GM08714 (cell line): ENCODE measurements at regions not wholly inside any gene's neighbourhood (a gene's known extent, or its start where the extent isn't known, plus 50 kb on each side); places are given as distances from the start of the nearest gene placed in this dataset.

Source experiments
- H3K4me3 ChIP-seq: fragments of 200-500 bp; sonication (Bioruptor generic); 2 replicates; pipeline ENCODE4 v1.5.1; 2014; ENCODE audit warnings: mild to moderate bottlenecking, low read length, inconsistent platforms
- ZNF274 ChIP-seq: IDR thresholded peaks from 2 replicates; pipeline ENCODE4 v1.6.1; 2012; ENCODE audit warnings: mild to moderate bottlenecking, low read depth, low read length

DNA sequence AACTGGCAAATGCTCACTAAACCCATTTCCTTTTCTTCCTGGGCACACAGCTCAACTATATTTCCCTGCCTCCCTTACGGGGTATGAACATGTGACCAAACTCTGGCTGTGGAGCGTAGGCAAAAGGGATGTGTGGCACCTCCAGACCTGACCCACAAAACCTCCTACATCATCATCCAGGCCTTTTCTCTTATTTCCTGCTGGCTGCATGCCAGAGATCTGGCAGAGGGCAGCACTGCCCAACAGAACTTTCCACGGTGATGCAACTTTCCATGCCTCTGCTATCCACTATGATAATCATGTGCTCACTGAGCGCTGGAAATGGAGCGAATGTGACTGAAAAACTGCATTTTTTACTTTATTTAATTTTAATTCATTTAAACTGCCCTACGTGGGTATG lies 99.6 kb upstream of the CACNA1E start:
- no peak for TF ChIP-seq ZNF274

DNA sequence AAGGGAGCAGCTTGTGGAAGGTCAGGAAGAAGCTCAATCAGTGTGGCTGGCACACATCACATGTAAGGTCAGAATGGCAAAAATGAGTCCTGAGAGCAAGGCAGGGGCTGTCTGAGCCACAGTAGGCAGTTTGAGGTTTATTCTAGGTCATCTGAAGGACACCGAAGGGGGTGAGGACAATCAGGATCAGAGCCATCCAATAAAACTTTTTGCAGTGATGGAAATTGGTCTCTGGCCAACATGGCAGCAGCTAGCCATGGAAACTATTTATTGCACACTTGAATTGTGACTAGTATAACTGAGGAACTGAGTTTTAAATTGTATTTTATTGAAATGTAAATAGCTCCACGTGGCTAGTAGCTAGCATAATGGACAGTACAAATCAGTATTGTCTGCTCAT lies 97.0 kb upstream of the CACNA1E start:
- H3K4me3 ChIP-seq = no peak overlapping the region
- TF ChIP-seq ZNF274 = no peak

More for the DNA sequence above, 99.6 kb upstream of the CACNA1E start:
- no peak overlapping the region for H3K4me3 ChIP-seq

DNA sequence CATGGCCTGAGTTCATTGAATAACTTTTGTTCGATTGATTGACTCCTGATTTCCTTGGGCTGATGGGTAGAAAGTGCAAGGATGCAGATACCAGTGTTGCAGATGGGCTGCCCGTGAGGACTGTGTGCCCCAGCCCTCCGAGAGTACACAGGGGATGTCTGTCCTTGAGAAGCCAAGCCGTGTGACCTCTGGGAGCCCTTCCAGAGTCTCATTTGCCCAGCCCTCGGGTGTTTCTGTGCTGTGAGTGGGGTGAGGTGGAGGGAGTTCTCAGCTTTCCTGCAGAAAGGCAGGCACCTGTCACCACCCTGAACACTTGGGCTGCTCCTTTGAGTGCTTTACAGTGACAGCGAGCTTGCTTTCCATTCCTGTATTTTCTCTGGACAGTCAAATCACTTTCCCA lies 96.4 kb upstream of the CACNA1E start:
- H3K4me3 ChIP-seq = no peak overlapping the region
- no peak for TF ChIP-seq ZNF274

DNA sequence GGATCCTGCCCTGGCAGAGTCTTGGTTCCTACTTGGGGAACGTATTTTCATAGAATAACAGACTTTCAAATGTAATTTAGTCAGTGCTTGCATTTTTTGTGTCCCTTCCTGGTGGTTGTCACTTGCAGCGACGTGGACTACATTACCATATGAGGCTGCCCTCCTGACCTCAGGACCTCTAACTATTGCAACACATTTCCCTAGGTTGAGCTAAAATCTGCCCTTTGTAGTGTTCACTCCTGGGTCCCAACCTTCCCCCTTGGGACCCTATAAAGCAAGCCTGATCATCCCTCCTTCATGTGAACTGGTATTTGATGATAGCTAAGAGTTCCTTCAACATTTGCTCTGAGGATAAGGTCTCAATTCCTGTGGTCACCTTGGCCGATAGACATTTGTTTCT lies 95.6 kb upstream of the CACNA1E start:
- no peak for TF ChIP-seq ZNF274
- no peak overlapping the region for H3K4me3 ChIP-seq

DNA sequence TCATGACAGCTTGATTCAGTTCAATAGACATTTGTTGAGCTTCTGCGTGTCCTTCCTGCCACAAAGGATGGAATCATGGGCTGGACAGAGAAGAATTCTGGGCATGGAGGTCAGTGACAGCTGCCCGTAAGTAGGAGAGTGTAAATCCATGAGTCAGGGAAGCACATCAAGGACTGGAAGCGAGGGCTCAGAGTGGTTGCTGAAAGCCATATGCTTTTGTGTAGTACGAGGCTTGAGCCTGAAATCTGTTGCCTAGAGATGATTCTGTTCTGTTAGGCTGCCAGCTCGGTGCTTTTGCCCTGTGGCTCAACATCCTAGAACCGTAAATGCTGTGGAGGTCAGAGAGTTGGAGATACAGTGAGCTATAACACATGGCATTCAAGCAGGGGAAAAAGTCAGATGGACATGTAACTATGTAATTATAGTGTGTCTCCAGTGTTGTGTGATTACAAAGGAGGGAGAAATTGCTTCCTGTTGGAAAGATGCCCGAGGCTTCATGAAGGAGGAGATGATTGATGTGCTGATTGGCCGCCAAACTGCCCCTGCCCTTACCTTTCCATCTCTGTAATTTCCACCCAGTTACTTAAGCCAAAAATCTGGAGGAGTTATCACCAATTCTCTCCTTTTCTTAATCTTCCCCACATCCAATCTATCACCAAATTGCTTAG lies 92.8 kb upstream of the CACNA1E start:
- H3K4me3 ChIP-seq = no peak overlapping the region
- no peak for TF ChIP-seq ZNF274

DNA sequence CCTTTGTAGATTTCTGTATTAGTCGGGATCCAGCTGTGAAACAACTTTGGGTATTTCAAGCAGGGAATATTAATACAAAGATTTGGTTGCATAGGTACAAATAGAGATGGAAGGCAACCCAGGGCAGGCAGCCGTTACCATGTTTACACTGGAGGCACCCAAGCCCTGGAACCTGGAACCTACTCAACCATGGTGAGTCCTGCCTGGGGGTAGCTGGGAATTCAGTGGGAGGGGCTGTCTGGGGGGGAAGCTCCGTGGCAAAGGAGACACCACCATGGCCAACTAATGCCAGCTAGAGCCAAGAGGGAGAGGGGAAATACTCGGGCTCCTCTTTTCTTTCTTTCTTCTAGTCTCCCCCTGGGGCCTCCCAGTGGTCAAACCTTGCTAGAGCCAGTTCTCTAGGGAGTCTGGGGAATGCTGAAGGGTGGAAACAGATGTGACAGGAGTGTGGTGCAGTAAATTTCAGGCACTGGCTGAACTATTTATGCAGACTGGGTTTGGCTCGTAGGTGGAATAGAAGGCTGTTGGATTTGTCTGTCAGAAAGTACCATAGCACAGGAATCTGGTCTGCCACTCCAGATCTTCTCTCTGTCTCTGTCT lies 91.9 kb upstream of the CACNA1E start:
- no peak for TF ChIP-seq ZNF274
- H3K4me3 ChIP-seq = no peak overlapping the region

DNA sequence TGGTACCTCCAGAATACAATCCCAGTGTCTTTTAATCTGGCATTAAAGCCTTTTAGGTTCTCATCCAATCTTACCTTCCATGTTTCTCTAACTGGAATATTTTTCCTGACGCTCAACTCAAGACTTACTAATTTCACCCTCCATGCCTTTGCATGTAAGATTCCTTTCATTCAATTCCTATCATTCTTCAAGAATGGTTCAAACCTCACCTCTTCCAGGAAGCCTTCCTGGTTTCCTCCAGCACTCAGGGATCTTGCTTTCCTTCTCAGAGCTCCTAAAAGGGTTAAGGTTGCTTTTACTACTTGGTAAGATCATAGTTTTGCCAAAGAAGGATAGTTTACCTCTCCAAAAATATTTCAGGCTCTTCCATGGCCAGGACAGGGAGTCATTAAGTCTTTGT lies 91.2 kb upstream of the CACNA1E start:
- no peak for TF ChIP-seq ZNF274
- no peak overlapping the region for H3K4me3 ChIP-seq

DNA sequence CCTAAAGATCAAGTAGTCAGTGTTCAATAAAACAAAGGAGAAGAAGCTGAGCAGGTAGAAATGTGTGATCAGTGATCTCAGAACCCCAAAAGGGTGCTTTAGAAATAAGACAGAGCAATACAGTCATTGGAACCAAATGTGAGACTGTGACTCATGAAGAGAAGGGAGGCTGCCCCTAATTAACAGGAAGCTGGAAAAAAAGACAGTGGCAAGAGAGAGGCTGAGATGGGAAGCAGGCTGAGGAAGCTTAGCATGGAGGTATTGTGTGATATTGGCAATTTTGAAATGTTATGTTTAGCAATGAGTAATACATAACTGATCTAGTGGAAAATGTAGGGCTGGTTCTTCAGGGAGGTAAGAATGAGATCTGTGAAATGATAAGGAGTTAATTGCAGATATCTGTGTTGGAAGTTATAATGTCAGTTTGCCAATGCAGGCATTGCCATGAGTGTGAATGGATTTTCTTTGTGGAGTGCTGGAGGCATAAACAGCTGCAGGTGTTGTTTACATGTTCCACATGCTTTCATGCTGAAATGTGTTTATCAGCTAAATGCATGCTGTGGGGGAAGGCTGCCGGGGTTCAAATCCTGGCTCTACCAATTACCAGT lies 90.6 kb upstream of the CACNA1E start:
- no peak for TF ChIP-seq ZNF274

DNA sequence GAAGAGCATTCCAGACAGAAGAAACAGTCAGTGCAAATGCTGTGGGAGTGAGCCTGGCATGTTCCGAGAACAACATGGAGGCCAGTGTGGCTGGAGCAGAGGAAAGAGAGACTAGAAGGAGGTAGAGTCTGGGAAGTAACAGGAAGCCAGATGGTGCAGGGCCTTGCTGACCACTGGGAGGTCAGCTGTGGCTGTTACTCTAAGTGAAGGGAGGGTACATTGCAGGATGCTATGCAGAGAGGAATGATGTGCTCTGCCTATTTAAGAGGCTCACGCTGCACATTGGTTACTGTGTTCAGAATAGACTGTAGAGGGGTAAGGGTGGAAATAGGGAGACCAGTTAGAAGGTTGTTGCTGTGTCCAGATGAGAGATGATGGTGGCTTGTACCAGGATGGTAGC lies 88.6 kb upstream of the CACNA1E start:
- H3K4me3 ChIP-seq = no peak overlapping the region
- no peak for TF ChIP-seq ZNF274

More for the DNA sequence above, 90.6 kb upstream of the CACNA1E start:
- no peak overlapping the region for H3K4me3 ChIP-seq

DNA sequence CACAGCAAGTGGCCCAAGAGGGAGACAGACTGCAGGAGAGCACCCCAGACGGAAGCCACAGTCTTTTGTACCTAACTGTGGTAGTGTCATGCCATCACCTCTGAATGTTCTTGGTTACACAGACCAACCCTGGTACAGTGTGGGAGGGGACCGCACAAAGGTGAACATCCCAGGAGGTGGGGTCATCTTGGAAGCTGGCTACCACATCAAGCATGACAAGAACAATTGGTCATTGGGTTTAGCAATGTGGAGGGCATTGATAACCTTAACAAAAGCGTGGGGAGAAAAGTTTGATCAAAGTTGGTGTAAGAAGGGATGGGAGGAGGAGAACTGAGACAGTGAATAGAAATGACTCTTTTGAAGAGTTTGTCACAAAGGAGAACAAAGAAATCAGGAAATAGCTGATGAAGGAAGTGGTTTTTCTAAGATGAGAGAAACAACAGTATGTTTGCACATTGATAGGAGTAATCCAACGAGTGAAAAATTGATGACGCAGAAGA lies 87.1 kb upstream of the CACNA1E start:
- TF ChIP-seq ZNF274 = no peak

DNA sequence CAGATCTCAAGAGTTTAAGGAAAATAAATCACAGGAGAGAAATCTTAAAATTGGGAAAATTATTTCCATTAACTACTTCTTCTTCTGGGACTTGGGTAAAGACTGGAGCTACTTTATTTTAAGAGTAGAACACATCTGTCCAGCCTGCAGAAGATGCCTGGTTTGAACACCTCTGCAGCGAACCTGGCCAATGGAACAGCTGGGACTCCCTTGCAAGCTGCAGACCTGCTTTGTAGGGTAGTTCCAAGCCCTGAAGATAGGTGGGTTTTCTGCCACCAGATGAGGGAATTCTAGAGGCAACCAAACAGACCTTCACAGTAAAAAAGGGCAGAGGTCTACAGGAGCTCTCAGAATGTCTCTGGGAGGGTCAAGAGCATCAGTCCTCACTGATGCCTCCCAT lies 86.5 kb upstream of the CACNA1E start:
- no peak overlapping the region for H3K4me3 ChIP-seq
- no peak for TF ChIP-seq ZNF274

More for the DNA sequence above, 87.1 kb upstream of the CACNA1E start:
- no peak overlapping the region for H3K4me3 ChIP-seq

DNA sequence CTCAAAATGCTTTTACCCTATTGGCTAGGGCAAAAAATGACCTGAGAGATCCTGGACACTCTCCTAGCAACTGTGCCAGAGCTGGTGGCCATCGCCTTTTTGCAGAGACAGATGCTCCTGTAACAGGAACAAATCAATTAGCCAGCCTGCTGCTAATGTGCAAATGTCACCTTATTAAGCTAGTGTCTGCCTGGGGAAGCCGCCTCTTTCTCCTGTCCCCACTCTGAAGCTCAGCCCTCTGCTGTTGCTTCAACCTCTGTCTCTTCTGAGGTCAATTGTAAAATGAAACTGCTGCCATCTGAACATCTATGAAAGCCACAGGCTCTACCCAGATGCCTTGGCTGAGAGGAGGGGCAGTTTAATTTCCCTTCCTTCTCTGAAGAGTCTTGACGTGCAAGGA lies 85.5 kb upstream of the CACNA1E start:
- no peak for TF ChIP-seq ZNF274
- no peak overlapping the region for H3K4me3 ChIP-seq

DNA sequence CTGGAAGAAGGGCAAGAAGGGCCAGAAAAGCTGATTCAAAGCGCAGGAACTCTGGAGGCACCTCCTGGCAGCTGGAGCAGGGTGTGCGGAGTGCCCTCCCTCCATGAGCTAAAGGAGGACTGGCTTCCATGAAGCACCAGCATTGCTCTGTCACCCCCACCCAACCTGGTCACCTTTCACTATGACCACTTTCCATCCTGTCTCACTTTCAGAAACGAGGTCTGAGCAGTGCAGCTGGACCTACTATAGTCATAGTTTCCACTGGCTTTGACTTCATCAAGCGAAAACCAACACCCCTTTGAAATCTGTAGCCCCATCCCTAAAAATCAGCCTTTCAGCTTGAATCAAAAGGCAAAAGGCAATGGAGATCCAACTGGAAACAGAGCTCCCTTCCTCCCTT lies 84.8 kb upstream of the CACNA1E start:
- no peak overlapping the region for H3K4me3 ChIP-seq
- TF ChIP-seq ZNF274 = no peak

DNA sequence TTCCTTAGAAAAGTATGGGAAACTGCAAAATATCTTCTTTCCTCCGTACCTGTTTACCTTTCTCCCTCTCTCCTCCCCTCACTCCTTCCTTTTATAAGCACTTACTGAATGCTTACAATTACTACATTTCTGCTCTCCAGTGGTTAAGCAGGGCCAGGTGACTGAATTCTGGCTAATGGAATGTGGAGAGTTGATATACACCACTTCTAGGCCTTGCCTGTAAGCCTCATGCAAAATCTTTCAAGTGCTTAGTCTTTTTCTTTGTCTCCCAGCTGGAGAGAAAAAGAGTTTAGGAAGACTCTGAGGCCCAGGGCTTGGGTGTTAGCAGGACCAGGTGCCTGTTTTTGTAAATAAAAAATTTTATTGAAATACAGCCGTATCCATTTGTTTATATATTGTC lies 77.7 kb upstream of the CACNA1E start:
- TF ChIP-seq ZNF274 = no peak

DNA sequence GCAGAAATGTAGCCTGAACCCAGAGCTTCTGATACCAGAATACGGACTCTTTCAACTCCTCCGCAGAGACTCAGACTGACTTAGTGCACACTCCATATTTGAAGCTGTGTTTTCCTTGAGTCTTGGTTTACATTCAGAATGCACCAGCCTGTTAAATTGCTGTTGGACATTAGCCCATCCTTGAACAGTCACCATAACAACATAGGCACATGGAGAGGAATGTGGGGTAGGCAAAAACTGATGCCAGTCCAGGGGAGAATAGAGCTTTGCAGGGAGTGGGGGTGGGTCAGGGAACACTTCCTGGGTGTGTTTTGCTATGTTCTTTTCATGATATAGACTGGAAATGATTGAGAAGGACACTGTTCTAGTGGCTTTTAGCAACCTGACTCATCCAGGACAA lies 76.3 kb upstream of the CACNA1E start:
- H3K4me3 ChIP-seq = no peak overlapping the region
- no peak for TF ChIP-seq ZNF274

More for the DNA sequence above, 77.7 kb upstream of the CACNA1E start:
- H3K4me3 ChIP-seq = no peak overlapping the region
